ENCODE measurements at regions not wholly inside any gene's neighbourhood (a gene's known extent, or its start where the extent isn't known, plus 50 kb on each side); places are given as distances from the start of the nearest gene placed in this dataset.

- no peaks in the 10 kb centered on the region for H3K79me2 ChIP-seq (ENCODE audit: low read depth)
- H3K4me2 ChIP-seq, result no peak overlapping the region
- H3K9me3 ChIP-seq (ENCODE audit: insufficient read depth, low read depth), result no peaks in the 10 kb centered on the region
- BruUV-seq (replicated peaks), result no TSS peak
- H4K20me1 ChIP-seq (ENCODE audit: insufficient read depth), result no peaks in the 10 kb centered on the region
- no peaks in the 10 kb centered on the region for H3F3A ChIP-seq (ENCODE audit: insufficient read depth, low read depth)
- H3K36me3 ChIP-seq (ENCODE audit: low read depth), result no peaks in the 10 kb centered on the region
- no peak overlapping the region for H2AFZ ChIP-seq
- H3K27ac ChIP-seq, result no peak overlapping the region
- ChIA-PET POLR2A (ENCODE audit: unreplicated experiment) (interaction anchor here (0.8 kb wide), 1 partner anchor 84 kb away, joined by 3 read pairs; no protein-coding TSS in a partner anchor), CTCF (no interaction called here)
- H3K4me3 ChIP-seq, result no peak overlapping the region
- no peaks in the 10 kb centered on the region for H3K27me3 ChIP-seq (ENCODE audit: insufficient read depth, low read depth)
- intact Hi-C loops (cut with micrococcal nuclease; ENCODE audit: unreplicated experiment), result no loop called here
- no peaks in the 10 kb centered on the region for H3K4me1 ChIP-seq (replicated peaks; ENCODE audit: insufficient read depth)
- TF ChIP-seq CTCF (conservative IDR thresholded peaks at IDR 0.05) (no peak), EZH2 (IDR thresholded peaks at IDR 0.05; ENCODE audit: low read depth) (no peak)
- no peak for DNase-seq
- no peaks in the 10 kb centered on the region for H3K9me2 ChIP-seq (ENCODE audit: insufficient read depth)
Measured at GRCh38 chr5:33231214-33231710, 209.5 kb upstream of the TARS1 start.

- no peak for DNase-seq
- Histone ChIP-seq H3K4me2 (no peak overlapping the region), H4K20me1 (ENCODE audit: insufficient read depth) (no peaks in the 10 kb centered on the region), H3K36me3 (ENCODE audit: low read depth) (no peaks in the 10 kb centered on the region), H3K4me1 (replicated peaks; ENCODE audit: insufficient read depth) (no peaks in the 10 kb centered on the region), H3K9me3 (ENCODE audit: insufficient read depth, low read depth) (no peaks in the 10 kb centered on the region), H3K4me3 (no peak overlapping the region), H3K27ac (no peak overlapping the region), H3F3A (ENCODE audit: insufficient read depth, low read depth) (no peaks in the 10 kb centered on the region), H3K9me2 (ENCODE audit: insufficient read depth) (no peaks in the 10 kb centered on the region), H3K79me2 (ENCODE audit: low read depth) (no peaks in the 10 kb centered on the region), H3K27me3 (ENCODE audit: insufficient read depth, low read depth) (no peaks in the 10 kb centered on the region), H2AFZ (no peak overlapping the region)
- BruUV-seq (replicated peaks), result no TSS peak
- no peak for TF ChIP-seq EZH2 (IDR thresholded peaks at IDR 0.05; ENCODE audit: low read depth)
- no peak for TF ChIP-seq CTCF (conservative IDR thresholded peaks at IDR 0.05)
- CTCF ChIA-PET, result no interaction called here
- intact Hi-C loops (cut with micrococcal nuclease; ENCODE audit: unreplicated experiment), result no loop called here
- POLR2A ChIA-PET (ENCODE audit: unreplicated experiment), result no interaction called here
Measured at GRCh38 chr5:33231935-33232334, 208.8 kb upstream of the TARS1 start.

GRCh38 chr5:33232731-33233505 lies 207.8 kb upstream of the TARS1 start:
- no TSS peak for BruUV-seq (replicated peaks)

More at GRCh38 chr5:33232731-33233505, 207.8 kb upstream of the TARS1 start:
- Histone ChIP-seq H3K79me2 (ENCODE audit: low read depth) (no peaks in the 10 kb centered on the region), H3K9me2 (ENCODE audit: insufficient read depth) (no peaks in the 10 kb centered on the region), H3K4me1 (replicated peaks; ENCODE audit: insufficient read depth) (no peaks in the 10 kb centered on the region), H3K36me3 (ENCODE audit: low read depth) (no peaks in the 10 kb centered on the region), H3K27ac (no peak overlapping the region), H3K9me3 (ENCODE audit: insufficient read depth, low read depth) (no peaks in the 10 kb centered on the region), H2AFZ (no peak overlapping the region), H3K4me3 (no peak overlapping the region), H3K4me2 (no peak overlapping the region), H3K27me3 (ENCODE audit: insufficient read depth, low read depth) (no peaks in the 10 kb centered on the region), H3F3A (ENCODE audit: insufficient read depth, low read depth) (no peaks in the 10 kb centered on the region), H4K20me1 (ENCODE audit: insufficient read depth) (no peaks in the 10 kb centered on the region)
- no peak for DNase-seq
- no peak for TF ChIP-seq CTCF (conservative IDR thresholded peaks at IDR 0.05)
- no peak for TF ChIP-seq EZH2 (IDR thresholded peaks at IDR 0.05; ENCODE audit: low read depth)
- intact Hi-C loops (cut with micrococcal nuclease; ENCODE audit: unreplicated experiment), result no loop called here
- CTCF ChIA-PET, result no interaction called here
- POLR2A ChIA-PET (ENCODE audit: unreplicated experiment), result no interaction called here
